Astrocyte of the cerebellum (primary cell): ENCODE measurements at regions not wholly inside any gene's neighbourhood (a gene's known extent, or its start where the extent isn't known, plus 50 kb on each side); places are given as distances from the start of the nearest gene placed in this dataset.

Experiments
- DNase-seq: peaks from one replicate; pipeline ENCODE4 v3.0.0-alpha.2; 2011; ENCODE audit warnings: low read depth
- H3K4me3 ChIP-seq: 2 replicates; pipeline ENCODE4 v1.5.1; 2011; ENCODE audit warnings: mild to moderate bottlenecking, low read depth, low read length, moderate library complexity
- CTCF ChIP-seq: IDR thresholded peaks from 2 replicates; pipeline ENCODE4 v1.5.1; 2012; ENCODE audit warnings: low read length, low read depth, moderate library complexity, mild to moderate bottlenecking; ENCODE audit errors: missing control alignments
- in situ Hi-C: cut with HindIII; loops from 2 replicates; pipeline ENCODE4 v1.10.0; 2017; ENCODE audit warnings: low sequenced_read_pairs

DNA sequence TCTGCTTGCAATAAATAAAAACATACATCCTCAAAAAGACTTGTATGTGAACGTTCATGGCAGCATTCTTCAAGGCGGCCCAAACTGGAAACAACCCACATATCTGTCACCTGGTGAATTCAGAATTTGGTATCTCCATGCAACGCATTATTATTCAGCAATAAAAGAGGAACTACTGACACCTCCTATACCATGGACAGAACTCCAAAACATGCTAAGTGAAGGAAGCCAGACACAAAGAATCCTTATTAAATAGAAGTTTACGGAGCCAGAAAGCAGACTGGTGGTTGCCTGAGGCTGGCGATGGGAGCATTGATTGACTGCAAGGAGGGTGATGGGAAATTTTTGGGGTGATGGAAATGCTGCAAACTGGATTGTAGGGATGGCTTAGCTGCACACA is 530.8 kb upstream of the DPP6 start:
- in situ Hi-C loops, result no loop called here
- no peak for DNase-seq
- no peak for TF ChIP-seq CTCF
- no peak overlapping the region for H3K4me3 ChIP-seq

DNA sequence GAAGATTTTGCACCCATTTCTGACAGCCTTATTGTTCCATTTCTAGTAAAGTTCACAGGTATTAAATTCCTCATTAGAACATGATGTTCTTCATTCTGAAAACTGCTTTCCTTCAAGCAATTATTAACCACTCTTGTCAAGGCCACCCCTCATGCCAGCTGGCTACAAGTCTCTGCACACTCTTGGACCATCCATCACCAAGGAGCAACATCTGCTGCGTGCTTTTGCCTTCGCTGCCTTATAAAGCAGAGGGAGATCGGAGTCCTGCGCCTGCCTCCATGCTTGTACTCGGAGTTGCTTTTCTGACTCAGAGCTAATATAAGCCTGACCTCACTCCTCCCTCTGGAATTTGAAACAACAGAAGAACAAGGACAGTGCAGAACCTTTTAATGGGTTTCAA is 529.9 kb upstream of the DPP6 start:
- in situ Hi-C loops, result no loop called here

GRCh38 chr7:153523320-153524015 is 528.7 kb upstream of the DPP6 start:
- H3K4me3 ChIP-seq, result no peak overlapping the region
- no peak for DNase-seq
- in situ Hi-C loops, result no loop called here
- TF ChIP-seq CTCF, result no peak

More for the DNA sequence above, 529.9 kb upstream of the DPP6 start:
- no peak overlapping the region for H3K4me3 ChIP-seq
- no peak for TF ChIP-seq CTCF
- no peak for DNase-seq

GRCh38 chr7:153524070-153524601 is 528.1 kb upstream of the DPP6 start:
- TF ChIP-seq CTCF, result no peak
- DNase-seq, result no peak
- H3K4me3 ChIP-seq, result no peak overlapping the region
- in situ Hi-C loops, result no loop called here

- in situ Hi-C loops, result no loop called here
- TF ChIP-seq CTCF, result no peak
Measured at GRCh38 chr7:153529100-153529499, 523.1 kb upstream of the DPP6 start.

GRCh38 chr7:153529651-153530165 is 522.5 kb upstream of the DPP6 start:
- no peak for TF ChIP-seq CTCF
- in situ Hi-C loops, result no loop called here
- DNase-seq, result no peak
- no peak overlapping the region for H3K4me3 ChIP-seq

More at GRCh38 chr7:153529100-153529499, 523.1 kb upstream of the DPP6 start:
- no peak for DNase-seq
- H3K4me3 ChIP-seq, result no peak overlapping the region
